ENCODE measurements at regions not wholly inside any gene's neighbourhood (a gene's known extent, or its start where the extent isn't known, plus 50 kb on each side); places are given as distances from the start of the nearest gene placed in this dataset.

GRCh38 chr16:62546701-62547100 lies 510.5 kb upstream of the CDH8 start:
- Histone ChIP-seq H3K4me3 (no peak overlapping the region), H3K9me3 (peaks cover 4% of the 10 kb centered on the region), H3K9ac (ENCODE audit: low read depth in 2 of 2, low read length in 2 of 2) (no peak overlapping the region), H3K4me1 (no peaks in the 10 kb centered on the region), H3K27me3 (no peaks in the 10 kb centered on the region), H3K36me3 (no peaks in the 10 kb centered on the region), H3K27ac (no peak overlapping the region)
- no peak for TF ChIP-seq CTCF (IDR thresholded peaks at IDR 0.05)
- DNase-seq, result no peak
- intact Hi-C loops (cut with DNase I), result no loop called here

DNA sequence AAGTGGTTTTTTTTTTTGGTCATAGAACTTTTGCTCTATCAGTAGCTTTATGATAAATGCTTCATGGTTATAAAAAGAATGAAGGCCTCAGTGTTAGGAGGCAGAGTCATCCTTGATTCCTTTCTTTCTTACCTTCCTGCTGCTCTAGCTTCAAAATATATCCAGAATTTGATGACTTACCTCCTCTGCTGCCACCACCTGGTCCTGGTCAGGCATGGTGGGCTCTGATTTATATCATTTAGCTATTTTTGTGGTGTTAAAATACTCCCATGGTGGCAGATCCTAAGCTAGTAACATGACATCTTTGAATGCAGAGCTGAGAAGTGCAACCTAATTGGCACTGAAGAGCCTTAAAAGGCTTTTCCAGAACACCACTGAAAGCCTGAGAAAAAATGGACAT lies 508.8 kb upstream of the CDH8 start:
- no peaks in the 10 kb centered on the region for H3K36me3 ChIP-seq
- no peak for TF ChIP-seq CTCF (IDR thresholded peaks at IDR 0.05)

GRCh38 chr16:62543516-62543915 lies 507.3 kb upstream of the CDH8 start:
- Histone ChIP-seq H3K9ac (ENCODE audit: low read depth in 2 of 2, low read length in 2 of 2) (no peak overlapping the region), H3K27me3 (no peaks in the 10 kb centered on the region), H3K27ac (no peak overlapping the region), H3K4me3 (no peak overlapping the region), H3K36me3 (no peaks in the 10 kb centered on the region), H3K4me1 (no peaks in the 10 kb centered on the region), H3K9me3 (peaks cover 4% of the 10 kb centered on the region)
- intact Hi-C loops (cut with DNase I), result no loop called here
- DNase-seq, result no peak
- no peak for TF ChIP-seq CTCF (IDR thresholded peaks at IDR 0.05)

More for the DNA sequence above, 508.8 kb upstream of the CDH8 start:
- H3K9me3 ChIP-seq, result peaks cover 4% of the 10 kb centered on the region
- H3K27me3 ChIP-seq, result no peaks in the 10 kb centered on the region
- H3K27ac ChIP-seq, result no peak overlapping the region
- no peaks in the 10 kb centered on the region for H3K4me1 ChIP-seq
- no peak overlapping the region for H3K9ac ChIP-seq (ENCODE audit: low read depth in 2 of 2, low read length in 2 of 2)
- no peak overlapping the region for H3K4me3 ChIP-seq
- DNase-seq, result no peak
- intact Hi-C loops (cut with DNase I), result no loop called here

GRCh38 chr16:62539657-62540056 lies 503.4 kb upstream of the CDH8 start:
- H3K36me3 ChIP-seq, result no peaks in the 10 kb centered on the region
- H3K4me1 ChIP-seq, result no peaks in the 10 kb centered on the region
- DNase-seq, result no peak
- no peak overlapping the region for H3K27ac ChIP-seq
- intact Hi-C loops (cut with DNase I), result no loop called here
- H3K9me3 ChIP-seq, result peaks cover 7% of the 10 kb centered on the region
- no peak for TF ChIP-seq CTCF (IDR thresholded peaks at IDR 0.05)
- no peak overlapping the region for H3K4me3 ChIP-seq
- H3K27me3 ChIP-seq, result no peaks in the 10 kb centered on the region
- H3K9ac ChIP-seq (ENCODE audit: low read depth in 2 of 2, low read length in 2 of 2), result no peak overlapping the region

DNA sequence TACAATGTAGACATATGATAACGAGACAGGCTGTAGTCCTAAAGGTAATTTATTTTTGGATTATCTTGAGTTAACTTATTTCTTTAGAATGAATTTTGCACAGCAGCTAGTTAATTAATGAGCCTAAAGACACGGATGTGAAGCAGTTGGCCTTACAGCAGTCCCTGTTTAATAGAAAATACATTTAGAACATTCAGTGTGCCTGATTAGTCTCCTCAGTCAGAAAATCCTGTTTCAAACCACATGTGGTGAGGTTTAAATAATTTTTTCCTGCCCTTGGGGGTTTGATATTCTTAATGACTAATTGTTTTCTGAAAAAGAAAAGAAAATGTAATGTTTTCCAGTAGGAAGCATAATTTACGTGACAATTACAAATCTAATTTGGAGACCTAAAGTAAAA lies 494.2 kb upstream of the CDH8 start:
- no peak for TF ChIP-seq CTCF (IDR thresholded peaks at IDR 0.05)
- H3K36me3 ChIP-seq, result no peaks in the 10 kb centered on the region
- intact Hi-C loops (cut with DNase I), result no loop called here
- no peak overlapping the region for H3K9ac ChIP-seq (ENCODE audit: low read depth in 2 of 2, low read length in 2 of 2)
- no peak overlapping the region for H3K4me3 ChIP-seq
- no peaks in the 10 kb centered on the region for H3K27me3 ChIP-seq
- DNase-seq, result no peak
- no peak overlapping the region for H3K27ac ChIP-seq
- no peaks in the 10 kb centered on the region for H3K4me1 ChIP-seq
- H3K9me3 ChIP-seq, result peaks cover under 1% of the 10 kb centered on the region

DNA sequence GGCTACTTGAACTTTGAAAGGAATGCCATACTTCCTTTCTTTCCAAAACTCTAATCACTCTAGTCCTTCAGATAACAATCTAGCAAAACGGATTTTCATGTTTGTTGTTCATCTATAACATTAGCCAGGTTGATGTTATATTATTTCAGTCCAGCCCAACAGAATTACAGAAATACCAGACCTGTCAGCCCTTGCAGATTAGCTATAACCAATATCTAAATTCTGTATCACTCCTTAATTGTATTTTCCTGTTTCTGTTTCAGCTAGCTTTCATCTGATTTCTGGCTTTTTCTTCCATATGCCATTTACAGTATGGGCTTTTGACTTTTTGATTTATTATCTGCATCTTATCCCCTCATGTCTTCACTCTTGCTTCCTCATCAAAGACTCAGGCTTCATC lies 479.8 kb upstream of the CDH8 start:
- no peak overlapping the region for H3K27ac ChIP-seq
- no peaks in the 10 kb centered on the region for H3K9me3 ChIP-seq
- no peak overlapping the region for H3K9ac ChIP-seq (ENCODE audit: low read depth in 2 of 2, low read length in 2 of 2)
- H3K4me1 ChIP-seq, result no peaks in the 10 kb centered on the region
- no peaks in the 10 kb centered on the region for H3K36me3 ChIP-seq
- no peak overlapping the region for H3K4me3 ChIP-seq
- intact Hi-C loops (cut with DNase I), result no loop called here
- DNase-seq, result no peak
- H3K27me3 ChIP-seq, result no peaks in the 10 kb centered on the region
- no peak for TF ChIP-seq CTCF (IDR thresholded peaks at IDR 0.05)

All from colonic mucosa (tissue), 4 donors.